ENCODE measurements at regions not wholly inside any gene's neighbourhood (a gene's known extent, or its start where the extent isn't known, plus 50 kb on each side); places are given as distances from the start of the nearest gene placed in this dataset.

DNA sequence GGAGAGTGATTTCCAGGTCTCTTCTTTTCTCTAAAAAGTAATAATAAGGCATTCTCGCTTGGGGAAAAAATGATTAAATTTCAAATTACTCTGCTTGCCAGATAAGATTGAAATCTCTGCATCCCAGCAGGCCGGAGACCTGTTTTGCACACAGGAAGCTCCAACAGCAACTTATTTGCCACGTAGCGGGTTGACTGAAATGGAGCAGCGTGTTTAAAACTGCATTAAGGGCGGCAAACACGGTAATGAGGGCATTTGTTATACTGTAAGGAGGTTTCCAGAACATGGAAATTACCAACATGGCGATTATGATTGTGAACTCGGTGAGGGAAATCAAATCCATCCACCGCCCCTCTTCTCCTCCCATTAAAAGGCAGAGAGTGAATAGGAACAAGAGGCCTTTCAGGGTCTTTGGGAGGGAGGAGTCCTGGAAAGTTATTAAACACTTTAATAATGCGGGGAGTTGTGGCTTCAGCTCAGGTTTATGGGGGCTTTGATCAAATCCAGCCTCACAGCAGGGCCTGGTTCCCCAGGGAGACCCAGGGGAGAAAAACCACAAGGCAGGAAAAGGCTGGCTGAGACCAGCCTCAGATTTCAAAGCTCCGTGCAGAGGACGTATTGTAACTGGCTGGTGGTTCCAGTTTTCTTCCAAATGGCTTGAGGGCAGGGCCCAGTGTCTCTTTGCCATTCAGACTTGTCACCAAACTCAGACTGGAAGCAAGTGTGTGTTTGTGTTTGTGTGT lies 242.3 kb downstream of the TLE3 start:
- TF ChIP-seq PHF8 (IDR thresholded peaks at IDR 0.05; ENCODE audit: borderline replicate concordance, low read depth): no peak
- no peak for TF ChIP-seq RFX5 (IDR thresholded peaks at IDR 0.05)
- TF ChIP-seq POLR2A (IDR thresholded peaks at IDR 0.05; ENCODE audit: low read length): no peak
